Astrocyte (in vitro differentiated cells and primary cell): ENCODE measurements at regions not wholly inside any gene's neighbourhood (a gene's known extent, or its start where the extent isn't known, plus 50 kb on each side); places are given as distances from the start of the nearest gene placed in this dataset.
A peak's percentile ranks its signal among the peaks of the same experiment; 100 is the strongest.

Experiments used
- DNase-seq: peaks from one replicate; pipeline ENCODE4 v3.0.0-alpha.2; 2010; ENCODE audit warnings: low read depth
- FAIRE-seq: peaks from 2 replicates; lab custom pipeline; 2011; peaks lifted over from hg19 to GRCh38; lab: Jason Lieb, UNC
- H2AFZ ChIP-seq: 2 replicates; pipeline ENCODE4 v1.6.0; 2012; ENCODE audit warnings: low read depth, low read length, inconsistent platforms
- H3K27ac ChIP-seq: 2 replicates; pipeline ENCODE4 v1.5.1; 2011; ENCODE audit warnings: low read depth, low read length, inconsistent platforms
- H3K27me3 ChIP-seq: 2 replicates; pipeline ENCODE4 v1.6.0; 2011; ENCODE audit warnings: low read length, inconsistent platforms; ENCODE audit not compliant: insufficient read depth
- H3K36me3 ChIP-seq: 2 replicates; pipeline ENCODE4 v1.5.1; 2011; ENCODE audit warnings: low read length, inconsistent platforms; ENCODE audit not compliant: insufficient read depth
- H3K4me1 ChIP-seq: 2 replicates; pipeline ENCODE4 v1.5.1; 2011; ENCODE audit warnings: low read length, inconsistent platforms; ENCODE audit not compliant: insufficient read depth
- H3K4me2 ChIP-seq: 2 replicates; pipeline ENCODE4 v1.6.0; 2012; ENCODE audit warnings: low read length, inconsistent platforms
- H3K4me3 ChIP-seq: 2 replicates; pipeline ENCODE4 v1.5.1; 2011; ENCODE audit warnings: low read depth, mild to moderate bottlenecking, low read length, inconsistent platforms; ENCODE audit not compliant: insufficient read depth
- H3K79me2 ChIP-seq: 2 replicates; pipeline ENCODE4 v1.6.0; 2012; ENCODE audit warnings: mild to moderate bottlenecking, low read length, inconsistent platforms; ENCODE audit not compliant: insufficient read depth
- H3K9ac ChIP-seq: 2 replicates; pipeline ENCODE4 v1.6.0; 2012; ENCODE audit warnings: mild to moderate bottlenecking, low read length, inconsistent platforms
- H3K9me3 ChIP-seq: 2 replicates; pipeline ENCODE4 v1.5.1; 2012; ENCODE audit warnings: low read depth, mild to moderate bottlenecking, low read length, inconsistent platforms; ENCODE audit not compliant: insufficient read depth
- H4K20me1 ChIP-seq: 2 replicates; pipeline ENCODE4 v1.6.0; 2012; ENCODE audit warnings: low read length, inconsistent platforms; ENCODE audit not compliant: insufficient read depth
- H3K27ac Mint-ChIP-seq: one replicate; pipeline ENCODE4 v1.8.0; 2021; ENCODE audit warnings: mild to moderate bottlenecking, mixed read lengths; ENCODE audit not compliant: unreplicated experiment
- H3K27me3 Mint-ChIP-seq: one replicate; pipeline ENCODE4 v1.8.0; 2021; ENCODE audit warnings: low read depth, mixed read lengths; ENCODE audit not compliant: unreplicated experiment
- H3K36me3 Mint-ChIP-seq: one replicate; pipeline ENCODE4 v1.8.0; 2021; ENCODE audit warnings: low read depth, mixed read lengths; ENCODE audit not compliant: unreplicated experiment
- H3K4me1 Mint-ChIP-seq: one replicate; pipeline ENCODE4 v1.8.0; 2021; ENCODE audit warnings: low read depth, mixed read lengths; ENCODE audit not compliant: unreplicated experiment
- H3K4me3 Mint-ChIP-seq: one replicate; pipeline ENCODE4 v1.8.0; 2021; ENCODE audit warnings: mild to moderate bottlenecking, moderate library complexity, mixed read lengths; ENCODE audit not compliant: unreplicated experiment
- H3K9me3 Mint-ChIP-seq: one replicate; pipeline ENCODE4 v1.8.0; 2021; ENCODE audit warnings: mild to moderate bottlenecking, mixed read lengths; ENCODE audit not compliant: unreplicated experiment
- EZH2 ChIP-seq: IDR thresholded peaks from 2 replicates; pipeline ENCODE4 v1.6.1; 2012; ENCODE audit warnings: mild to moderate bottlenecking, low read length, inconsistent platforms; ENCODE audit not compliant: insufficient read depth
- TF ChIP-seq, protein P1 (sequence below): IDR thresholded peaks from 2 replicates; pipeline ENCODE4 v1.5.1; 2011; ENCODE audit warnings: low read depth, mild to moderate bottlenecking, inconsistent platforms, low read length, moderate library complexity; ENCODE audit not compliant: insufficient read depth

GRCh38 chr22:34709641-34710040, 356.3 kb upstream of the ISX start:
- no peak for DNase-seq
- Histone ChIP-seq H3K27ac (no peak overlapping the region), H3K9me3 (peaks cover 8% of the 10 kb centered on the region), H3K4me1 (no peaks in the 10 kb centered on the region), H3K9ac (no peak overlapping the region), H2AFZ (no peak overlapping the region), H4K20me1 (no peaks in the 10 kb centered on the region), H3K4me2 (no peak overlapping the region), H3K79me2 (no peaks in the 10 kb centered on the region), H3K4me3 (no peak overlapping the region), H3K27me3 (no peaks in the 10 kb centered on the region), H3K36me3 (no peaks in the 10 kb centered on the region)
- peaks cover 8% of the 10 kb centered on the region for H3K27me3 Mint-ChIP-seq
- peak overlapping the region; percentile 3 for H3K27ac Mint-ChIP-seq
- no peak for FAIRE-seq
- peaks cover 4% of the 10 kb centered on the region for H3K9me3 Mint-ChIP-seq
- no peak overlapping the region for H3K4me3 Mint-ChIP-seq
- H3K36me3 Mint-ChIP-seq, result no peaks in the 10 kb centered on the region
- TF ChIP-seq, protein P1, sequence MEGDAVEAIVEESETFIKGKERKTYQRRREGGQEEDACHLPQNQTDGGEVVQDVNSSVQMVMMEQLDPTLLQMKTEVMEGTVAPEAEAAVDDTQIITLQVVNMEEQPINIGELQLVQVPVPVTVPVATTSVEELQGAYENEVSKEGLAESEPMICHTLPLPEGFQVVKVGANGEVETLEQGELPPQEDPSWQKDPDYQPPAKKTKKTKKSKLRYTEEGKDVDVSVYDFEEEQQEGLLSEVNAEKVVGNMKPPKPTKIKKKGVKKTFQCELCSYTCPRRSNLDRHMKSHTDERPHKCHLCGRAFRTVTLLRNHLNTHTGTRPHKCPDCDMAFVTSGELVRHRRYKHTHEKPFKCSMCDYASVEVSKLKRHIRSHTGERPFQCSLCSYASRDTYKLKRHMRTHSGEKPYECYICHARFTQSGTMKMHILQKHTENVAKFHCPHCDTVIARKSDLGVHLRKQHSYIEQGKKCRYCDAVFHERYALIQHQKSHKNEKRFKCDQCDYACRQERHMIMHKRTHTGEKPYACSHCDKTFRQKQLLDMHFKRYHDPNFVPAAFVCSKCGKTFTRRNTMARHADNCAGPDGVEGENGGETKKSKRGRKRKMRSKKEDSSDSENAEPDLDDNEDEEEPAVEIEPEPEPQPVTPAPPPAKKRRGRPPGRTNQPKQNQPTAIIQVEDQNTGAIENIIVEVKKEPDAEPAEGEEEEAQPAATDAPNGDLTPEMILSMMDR, result no peak
- TF ChIP-seq EZH2, result no peak
- H3K4me1 Mint-ChIP-seq, result no peaks in the 10 kb centered on the region

DNA sequence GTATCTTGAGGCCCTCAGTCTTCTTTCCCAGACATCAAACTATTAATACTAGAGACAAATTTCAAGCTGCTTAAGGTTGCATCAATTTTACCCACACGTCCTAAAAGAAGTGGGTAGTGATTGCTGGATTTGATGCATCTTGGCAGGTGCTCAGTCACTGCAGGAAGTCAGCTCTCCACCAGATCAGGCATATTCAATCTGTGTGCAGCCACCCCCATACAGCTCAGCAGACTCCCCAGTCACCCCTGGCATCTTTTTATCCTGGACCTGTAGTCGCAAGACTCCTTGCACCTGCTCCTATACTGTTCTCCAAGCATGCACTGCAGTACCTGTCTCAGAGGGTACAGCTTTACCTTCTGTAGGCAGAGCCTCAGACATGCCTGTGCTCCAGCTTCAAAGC, 343.1 kb upstream of the ISX start:
- no peak overlapping the region for H3K9ac ChIP-seq
- no peaks in the 10 kb centered on the region for H3K4me1 ChIP-seq
- H3K79me2 ChIP-seq, result no peaks in the 10 kb centered on the region
- no peak overlapping the region for H3K4me3 ChIP-seq
- H3K4me2 ChIP-seq, result no peak overlapping the region
- H4K20me1 ChIP-seq, result no peaks in the 10 kb centered on the region
- H3K27me3 ChIP-seq, result no peaks in the 10 kb centered on the region
- peaks cover 10% of the 10 kb centered on the region for H3K9me3 ChIP-seq
- H3K27me3 Mint-ChIP-seq, result no peaks in the 10 kb centered on the region
- H3K4me1 Mint-ChIP-seq, result no peaks in the 10 kb centered on the region
- no peak overlapping the region for H2AFZ ChIP-seq
- no peaks in the 10 kb centered on the region for H3K36me3 ChIP-seq
- no peak overlapping the region for H3K4me3 Mint-ChIP-seq
- FAIRE-seq (no peak), DNase-seq (no peak)
- H3K27ac Mint-ChIP-seq, result no peak overlapping the region
- H3K36me3 Mint-ChIP-seq, result no peaks in the 10 kb centered on the region
- TF ChIP-seq, protein P1, result no peak
- TF ChIP-seq EZH2, result no peak
- H3K9me3 Mint-ChIP-seq, result peaks cover 8% of the 10 kb centered on the region
- H3K27ac ChIP-seq, result no peak overlapping the region

GRCh38 chr22:34736081-34736480, 329.9 kb upstream of the ISX start:
- H3K4me3 ChIP-seq, result no peak overlapping the region
- no peak overlapping the region for H3K4me2 ChIP-seq
- TF ChIP-seq, protein P1, result no peak
- no peak for TF ChIP-seq EZH2
- H3K27me3 ChIP-seq, result no peaks in the 10 kb centered on the region
- H3K36me3 ChIP-seq, result no peaks in the 10 kb centered on the region
- H4K20me1 ChIP-seq, result no peaks in the 10 kb centered on the region
- H3K4me1 Mint-ChIP-seq, result no peaks in the 10 kb centered on the region
- no peak overlapping the region for H3K27ac Mint-ChIP-seq
- H3K36me3 Mint-ChIP-seq, result no peaks in the 10 kb centered on the region
- H3K4me1 ChIP-seq, result no peaks in the 10 kb centered on the region
- peaks cover 3% of the 10 kb centered on the region for H3K9me3 ChIP-seq
- H3K27me3 Mint-ChIP-seq, result no peaks in the 10 kb centered on the region
- no peak overlapping the region for H3K4me3 Mint-ChIP-seq
- FAIRE-seq (no peak), DNase-seq (no peak)
- H3K9me3 Mint-ChIP-seq, result peaks cover 7% of the 10 kb centered on the region
- H3K9ac ChIP-seq, result no peak overlapping the region
- no peak overlapping the region for H2AFZ ChIP-seq
- no peak overlapping the region for H3K27ac ChIP-seq
- H3K79me2 ChIP-seq, result no peaks in the 10 kb centered on the region
